ENCODE measurements at regions not wholly inside any gene's neighbourhood (a gene's known extent, or its start where the extent isn't known, plus 50 kb on each side); places are given as distances from the start of the nearest gene placed in this dataset.

GRCh38 chr10:47092376-47092775, 181.1 kb downstream of the PTPN20 start:
- no peak overlapping the region for H3K4me3 ChIP-seq (replicated peaks; ENCODE audit: low read depth, low read length)
- no peak for TF ChIP-seq CTCF (IDR thresholded peaks at IDR 0.05; ENCODE audit: low read length, missing control alignments)
- DNase-seq (ENCODE audit: low read depth): no peak

- no peak for DNase-seq (ENCODE audit: low read depth)
- H3K4me3 ChIP-seq (replicated peaks; ENCODE audit: low read depth, low read length): no peak overlapping the region
- TF ChIP-seq CTCF (IDR thresholded peaks at IDR 0.05; ENCODE audit: low read length, missing control alignments): no peak
Measured at GRCh38 chr10:47092831-47093230, 181.6 kb downstream of the PTPN20 start.

GRCh38 chr10:47094126-47094525, 182.9 kb downstream of the PTPN20 start:
- TF ChIP-seq CTCF (IDR thresholded peaks at IDR 0.05; ENCODE audit: low read length, missing control alignments): no peak
- no peak overlapping the region for H3K4me3 ChIP-seq (replicated peaks; ENCODE audit: low read depth, low read length)
- DNase-seq (ENCODE audit: low read depth): no peak

GRCh38 chr10:47094636-47095035, 183.4 kb downstream of the PTPN20 start:
- H3K4me3 ChIP-seq (replicated peaks; ENCODE audit: low read depth, low read length): no peak overlapping the region
- no peak for DNase-seq (ENCODE audit: low read depth)
- no peak for TF ChIP-seq CTCF (IDR thresholded peaks at IDR 0.05; ENCODE audit: low read length, missing control alignments)

GRCh38 chr10:47095211-47095610, 184.0 kb downstream of the PTPN20 start:
- TF ChIP-seq CTCF (IDR thresholded peaks at IDR 0.05; ENCODE audit: low read length, missing control alignments): no peak
- no peak overlapping the region for H3K4me3 ChIP-seq (replicated peaks; ENCODE audit: low read depth, low read length)
- no peak for DNase-seq (ENCODE audit: low read depth)

- no peak for TF ChIP-seq CTCF (IDR thresholded peaks at IDR 0.05; ENCODE audit: low read length, missing control alignments)
- no peak for DNase-seq (ENCODE audit: low read depth)
- no peak overlapping the region for H3K4me3 ChIP-seq (replicated peaks; ENCODE audit: low read depth, low read length)
Measured at GRCh38 chr10:47095848-47096612, 184.8 kb downstream of the PTPN20 start.

GRCh38 chr10:47098238-47098637, 187.0 kb downstream of the PTPN20 start:
- no peak overlapping the region for H3K4me3 ChIP-seq (replicated peaks; ENCODE audit: low read depth, low read length)
- TF ChIP-seq CTCF (IDR thresholded peaks at IDR 0.05; ENCODE audit: low read length, missing control alignments): no peak
- no peak for DNase-seq (ENCODE audit: low read depth)

Data from fibroblast of pulmonary artery (primary cell).